H9 (cell line): ENCODE measurements at regions not wholly inside any gene's neighbourhood (a gene's known extent, or its start where the extent isn't known, plus 50 kb on each side); places are given as distances from the start of the nearest gene placed in this dataset.

Experiments used
- DNase-seq: peaks from one replicate; pipeline ENCODE4 v3.0.0-alpha.2; 2017
- H2AFZ ChIP-seq: one replicate; pipeline ENCODE4 v1.6.1; 2013; ENCODE audit warnings: mild to moderate bottlenecking, low read length, control low read depth, moderate library complexity
- H2AK5ac ChIP-seq: 2 replicates; pipeline ENCODE4 v1.6.1; 2013; ENCODE audit warnings: low read length, control low read depth, mixed read lengths; ENCODE audit not compliant: insufficient read length
- H2BK120ac ChIP-seq: one replicate; pipeline ENCODE4 v1.6.1; 2013; ENCODE audit warnings: low read depth, mild to moderate bottlenecking, low read length, control low read depth, inconsistent platforms; ENCODE audit not compliant: poor library complexity, severe bottlenecking
- H2BK12ac ChIP-seq: 2 replicates; pipeline ENCODE4 v1.6.1; 2013; ENCODE audit warnings: low read length, control low read depth, mixed read lengths, low read depth; ENCODE audit not compliant: insufficient read length
- H2BK15ac ChIP-seq: 2 replicates; pipeline ENCODE4 v1.6.1; 2013; ENCODE audit warnings: low read depth, low read length, control low read depth
- H2BK20ac ChIP-seq: one replicate; pipeline ENCODE4 v1.6.1; 2013; ENCODE audit warnings: low read depth, mild to moderate bottlenecking, low read length, control low read depth, inconsistent platforms; ENCODE audit not compliant: poor library complexity, severe bottlenecking
- H2BK5ac ChIP-seq: 2 replicates; pipeline ENCODE4 v1.6.1; 2013; ENCODE audit warnings: low read length, control low read depth, mixed read lengths; ENCODE audit not compliant: insufficient read length
- H3K14ac ChIP-seq: 2 replicates; pipeline ENCODE4 v1.6.1; 2013; ENCODE audit warnings: low read length, control low read depth; ENCODE audit not compliant: insufficient read depth
- H3K18ac ChIP-seq: 2 replicates; pipeline ENCODE4 v1.6.1; 2013; ENCODE audit warnings: low read depth, mild to moderate bottlenecking, mixed read lengths, low read length, control low read depth; ENCODE audit not compliant: insufficient read length
- H3K23ac ChIP-seq: 2 replicates; pipeline ENCODE4 v1.6.1; 2013; ENCODE audit warnings: low read length, control low read depth, mixed read lengths, low read depth; ENCODE audit not compliant: insufficient read length
- H3K23me2 ChIP-seq: 2 replicates; pipeline ENCODE4 v1.6.1; 2013; ENCODE audit warnings: low read depth, mild to moderate bottlenecking, mixed read lengths, low read length, control low read depth; ENCODE audit not compliant: insufficient read length, poor library complexity, severe bottlenecking
- H3K27ac ChIP-seq: 2 replicates; pipeline ENCODE4 v1.5.1; 2013; ENCODE audit warnings: low read length, control low read depth, mixed read lengths, low read depth; ENCODE audit not compliant: insufficient read length
- H3K27me3 ChIP-seq: 2 replicates; pipeline ENCODE4 v1.6.1; 2013; ENCODE audit warnings: low read length, control low read depth, inconsistent platforms; ENCODE audit not compliant: insufficient read depth
- H3K4ac ChIP-seq: 2 replicates; pipeline ENCODE4 v1.6.1; 2013; ENCODE audit warnings: low read depth, mild to moderate bottlenecking, control low read depth, inconsistent platforms, low read length, moderate library complexity
- H3K4me1 ChIP-seq: 2 replicates; pipeline ENCODE4 v1.6.1; 2013; ENCODE audit warnings: low read length, control low read depth, inconsistent platforms; ENCODE audit not compliant: insufficient read depth
- H3K4me2 ChIP-seq: 2 replicates; pipeline ENCODE4 v1.6.1; 2013; ENCODE audit warnings: low read length, control low read depth, mixed read lengths; ENCODE audit not compliant: insufficient read length, insufficient read depth
- H3K56ac ChIP-seq: 2 replicates; pipeline ENCODE4 v1.6.1; 2013; ENCODE audit warnings: low read depth, mild to moderate bottlenecking, mixed read lengths, low read length, control low read depth; ENCODE audit not compliant: insufficient read length
- H3K79me1 ChIP-seq: 2 replicates; pipeline ENCODE4 v1.6.1; 2013; ENCODE audit warnings: low read depth, mild to moderate bottlenecking, moderate library complexity, low read length, control low read depth, inconsistent platforms; ENCODE audit not compliant: insufficient read depth, poor library complexity, severe bottlenecking
- H3K79me2 ChIP-seq: 2 replicates; pipeline ENCODE4 v1.6.1; 2013; ENCODE audit warnings: low read length, control low read depth, inconsistent platforms; ENCODE audit not compliant: insufficient read depth
- H3K9ac ChIP-seq: 2 replicates; pipeline ENCODE4 v1.6.1; 2013; ENCODE audit warnings: low read length, control low read depth, mixed read lengths; ENCODE audit not compliant: insufficient read length; ENCODE audit errors: extremely low read depth
- H3K9me3 ChIP-seq: one replicate; pipeline ENCODE4 v1.6.1; 2013; ENCODE audit warnings: low read depth, low read length, inconsistent platforms; ENCODE audit not compliant: control insufficient read depth
- H3T11ph ChIP-seq: one replicate; pipeline ENCODE4 v1.6.1; 2013; ENCODE audit warnings: mild to moderate bottlenecking, low read length, control low read depth, inconsistent platforms
- H4K20me1 ChIP-seq: one replicate; pipeline ENCODE4 v1.6.1; 2013; ENCODE audit not compliant: control insufficient read depth, insufficient read length, insufficient read depth
- H4K5ac ChIP-seq: 2 replicates; pipeline ENCODE4 v1.6.1; 2013; ENCODE audit warnings: low read depth, mild to moderate bottlenecking, mixed read lengths, low read length, control low read depth; ENCODE audit not compliant: insufficient read length
- H4K8ac ChIP-seq: replicated peaks from 2 replicates; pipeline ENCODE4 v1.6.1; 2013; ENCODE audit warnings: low read length, control low read depth, mixed read lengths, low read depth; ENCODE audit not compliant: insufficient read length
- H4K91ac ChIP-seq: 2 replicates; pipeline ENCODE4 v1.6.1; 2013; ENCODE audit warnings: low read depth, mild to moderate bottlenecking, moderate library complexity, mixed read lengths, low read length, control low read depth; ENCODE audit not compliant: insufficient read length
- H3K27ac Mint-ChIP-seq, 3 experiments: 2 replicates in 2 of 3; 3 replicates in 1 of 3; pipeline ENCODE4 v1.8.0; 2020 to 2021; ENCODE audit warnings: mixed read lengths in 3 of 3, mild to moderate bottlenecking in 1 of 3, moderate library complexity in 1 of 3
- H3K27me3 Mint-ChIP-seq: 2 replicates; pipeline ENCODE4 v1.8.0; 2021; ENCODE audit warnings: low read depth, mild to moderate bottlenecking, moderate library complexity, mixed read lengths
- H3K36me3 Mint-ChIP-seq, 3 experiments: 2 replicates in 2 of 3; 3 replicates in 1 of 3; pipeline ENCODE4 v1.8.0; 2020 to 2021; ENCODE audit warnings: low read depth in 3 of 3, mixed read lengths in 3 of 3; ENCODE audit not compliant: insufficient read depth in 1 of 3
- H3K4me1 Mint-ChIP-seq, 2 experiments: 2 replicates each; pipeline ENCODE4 v1.8.0; 2020; ENCODE audit warnings: mixed read lengths in 2 of 2
- H3K4me3 Mint-ChIP-seq, 2 experiments: 2 replicates in 1 of 2; 3 replicates in 1 of 2; pipeline ENCODE4 v1.8.0; 2020 to 2021; ENCODE audit warnings: mild to moderate bottlenecking in 2 of 2, mixed read lengths in 2 of 2, moderate library complexity in 1 of 2
- H3K9me3 Mint-ChIP-seq, 2 experiments: 2 replicates in 1 of 2; 3 replicates in 1 of 2; pipeline ENCODE4 v1.8.0; 2020; ENCODE audit warnings: mild to moderate bottlenecking in 2 of 2, mixed read lengths in 2 of 2, moderate library complexity in 1 of 2
- WGBS: extraction: QIAGEN DNeasy Blood & Tissue Kit; methylation state at CpG from one replicate; pipeline ENCODE4 v1.1.7; 2013; ENCODE audit warnings: missing lambda C conversion rate, low lambda C conversion rate, mixed read lengths; ENCODE audit not compliant: insufficient read length; ENCODE audit errors: extremely low coverage; 5-methylcytosine and 5-hydroxymethylcytosine counted together
- TF ChIP-seq, protein P1 (sequence below): fragments of 200-600 bp; sonication (generic); conservative IDR thresholded peaks from 3 replicates; pipeline ENCODE4 v1.8.0; 2021; ENCODE audit warnings: antibody characterized with exemption, mild to moderate bottlenecking

DNA sequence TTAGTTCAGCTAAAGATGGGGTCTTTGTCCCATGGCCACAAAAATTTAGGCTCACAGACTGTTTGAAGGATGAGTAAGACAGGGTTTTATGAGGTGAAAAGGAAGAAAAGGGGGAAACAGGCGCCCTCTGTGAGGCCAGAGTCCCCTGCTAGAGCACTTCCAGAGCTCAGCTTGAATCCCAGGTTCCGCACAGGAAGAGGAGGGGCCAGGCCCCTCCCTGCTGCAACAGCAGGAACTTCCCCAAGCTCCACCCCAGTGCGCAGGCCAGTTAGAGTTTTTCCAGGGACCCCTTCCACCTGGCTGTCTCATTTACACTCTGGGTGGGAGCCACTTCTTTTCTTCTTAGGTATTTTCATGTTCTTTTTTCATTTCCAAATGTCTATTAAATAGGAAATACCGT is 480.8 kb downstream of the PSAT1 start:
- Histone ChIP-seq H4K5ac (no peak overlapping the region), H3K23me2 (no peaks in the 10 kb centered on the region), H2BK20ac (no peak overlapping the region), H3K79me2 (no peaks in the 10 kb centered on the region), H4K8ac (no peak overlapping the region), H3K27ac (no peak overlapping the region), H2BK120ac (no peak overlapping the region), H3K9ac (no peak overlapping the region), H3K9me3 (no peaks in the 10 kb centered on the region), H3K79me1 (no peaks in the 10 kb centered on the region), H2AFZ (peak overlapping the region; percentile 71), H3K56ac (no peak overlapping the region), H2BK5ac (no peak overlapping the region), H2BK15ac (no peak overlapping the region), H3K4me2 (no peak overlapping the region), H4K20me1 (no peaks in the 10 kb centered on the region), H2BK12ac (no peak overlapping the region), H3K23ac (no peak overlapping the region), H3K18ac (no peak overlapping the region), H3K4ac (no peak overlapping the region), H3K27me3 (no peaks in the 10 kb centered on the region), H3K14ac (no peak overlapping the region), H4K91ac (no peak overlapping the region), H2AK5ac (no peak overlapping the region), H3K4me1 (peaks cover 8% of the 10 kb centered on the region), H3T11ph (no peak overlapping the region)
- TF ChIP-seq, protein P1, sequence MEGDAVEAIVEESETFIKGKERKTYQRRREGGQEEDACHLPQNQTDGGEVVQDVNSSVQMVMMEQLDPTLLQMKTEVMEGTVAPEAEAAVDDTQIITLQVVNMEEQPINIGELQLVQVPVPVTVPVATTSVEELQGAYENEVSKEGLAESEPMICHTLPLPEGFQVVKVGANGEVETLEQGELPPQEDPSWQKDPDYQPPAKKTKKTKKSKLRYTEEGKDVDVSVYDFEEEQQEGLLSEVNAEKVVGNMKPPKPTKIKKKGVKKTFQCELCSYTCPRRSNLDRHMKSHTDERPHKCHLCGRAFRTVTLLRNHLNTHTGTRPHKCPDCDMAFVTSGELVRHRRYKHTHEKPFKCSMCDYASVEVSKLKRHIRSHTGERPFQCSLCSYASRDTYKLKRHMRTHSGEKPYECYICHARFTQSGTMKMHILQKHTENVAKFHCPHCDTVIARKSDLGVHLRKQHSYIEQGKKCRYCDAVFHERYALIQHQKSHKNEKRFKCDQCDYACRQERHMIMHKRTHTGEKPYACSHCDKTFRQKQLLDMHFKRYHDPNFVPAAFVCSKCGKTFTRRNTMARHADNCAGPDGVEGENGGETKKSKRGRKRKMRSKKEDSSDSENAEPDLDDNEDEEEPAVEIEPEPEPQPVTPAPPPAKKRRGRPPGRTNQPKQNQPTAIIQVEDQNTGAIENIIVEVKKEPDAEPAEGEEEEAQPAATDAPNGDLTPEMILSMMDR = no peak
- peak; percentile 62 for DNase-seq
- H3K9me3 Mint-ChIP-seq = no peaks in the 10 kb centered on the region
- H3K4me3 Mint-ChIP-seq = no peak overlapping the region
- no peaks in the 10 kb centered on the region; the same call in 1 of the 2 replicates for H3K27me3 Mint-ChIP-seq
- no peaks in the 10 kb centered on the region for H3K36me3 Mint-ChIP-seq
- H3K27ac Mint-ChIP-seq = peak overlapping the region in 1 of 3 experiments; percentile 89; a peak in 2 of 7 replicates
- H3K4me1 Mint-ChIP-seq = peaks cover 19 to 26% of the 10 kb centered on the region in 2 experiments
- WGBS = no CpG with 5 or more reads among the region's 4 CpGs
